BLaER1 (cell line): ENCODE measurements at regions not wholly inside any gene's neighbourhood (a gene's known extent, or its start where the extent isn't known, plus 50 kb on each side); places are given as distances from the start of the nearest gene placed in this dataset.
"Not testable (repeated sequence)": the region's sequence is repeated elsewhere in the genome, so short reads cannot be mapped to it uniquely, and the experiment has no call there.

Source experiments
- H3K27ac ChIP-seq: shearing (Covaris generic); formaldehyde crosslinking; 2 replicates; pipeline ENCODE4 v1.8.1; 2022
- H3K27me3 ChIP-seq: shearing (Covaris generic); formaldehyde crosslinking; 2 replicates; pipeline ENCODE4 v1.8.1; 2022
- H3K36me3 ChIP-seq: shearing (Covaris generic); formaldehyde crosslinking; 2 replicates; pipeline ENCODE4 v1.8.1; 2022
- H3K4me1 ChIP-seq: shearing (Covaris generic); formaldehyde crosslinking; 2 replicates; pipeline ENCODE4 v1.8.1; 2022
- H3K4me2 ChIP-seq: shearing (Covaris generic); formaldehyde crosslinking; 2 replicates; pipeline ENCODE4 v1.8.1; 2022
- H3K4me3 ChIP-seq: shearing (Covaris generic); formaldehyde crosslinking; 2 replicates; pipeline ENCODE4 v1.8.1; 2022
- H3K9ac ChIP-seq: shearing (Covaris generic); formaldehyde crosslinking; 2 replicates; pipeline ENCODE4 v1.8.1; 2022
- H3K9me3 ChIP-seq: shearing (Covaris generic); formaldehyde crosslinking; 2 replicates; pipeline ENCODE4 v1.8.1; 2022
- H4K20me1 ChIP-seq: shearing (Covaris generic); formaldehyde crosslinking; 2 replicates; pipeline ENCODE4 v1.8.1; 2022
- Cebpa-rat ChIP-seq: shearing (Covaris generic); IDR thresholded peaks from 2 replicates; pipeline ENCODE4 v1.8.1; 2022

GRCh38 chr12:91655966-91656365, 473.3 kb upstream of the DCN start:
- Histone ChIP-seq H3K9ac (no peak overlapping the region), H3K36me3 (no peaks in the 10 kb centered on the region), H3K27ac (no peak overlapping the region), H4K20me1 (no peaks in the 10 kb centered on the region), H3K27me3 (no peaks in the 10 kb centered on the region), H3K4me1 (no peaks in the 10 kb centered on the region), H3K4me3 (no peak overlapping the region), H3K9me3 (no peaks in the 10 kb centered on the region), H3K4me2 (no peak overlapping the region)
- TF ChIP-seq Cebpa-rat: no peak

- no peak overlapping the region for H3K9ac ChIP-seq
- no peak overlapping the region for H3K27ac ChIP-seq
- H3K4me3 ChIP-seq: no peak overlapping the region
- H3K4me2 ChIP-seq: no peak overlapping the region
- H3K4me1 ChIP-seq: no peaks in the 10 kb centered on the region
- no peaks in the 10 kb centered on the region for H3K27me3 ChIP-seq
- H3K36me3 ChIP-seq: no peaks in the 10 kb centered on the region
- no peak for TF ChIP-seq Cebpa-rat
- H3K9me3 ChIP-seq: no peaks in the 10 kb centered on the region
- no peaks in the 10 kb centered on the region for H4K20me1 ChIP-seq
Measured at GRCh38 chr12:91654087-91654486, 471.5 kb upstream of the DCN start.

GRCh38 chr12:91651728-91652127, 469.1 kb upstream of the DCN start:
- Histone ChIP-seq H3K9ac (no peak overlapping the region), H3K9me3 (no peaks in the 10 kb centered on the region), H4K20me1 (no peaks in the 10 kb centered on the region), H3K27ac (no peak overlapping the region), H3K4me1 (no peaks in the 10 kb centered on the region), H3K27me3 (no peaks in the 10 kb centered on the region), H3K36me3 (no peaks in the 10 kb centered on the region), H3K4me2 (no peak overlapping the region), H3K4me3 (no peak overlapping the region)
- no peak for TF ChIP-seq Cebpa-rat

GRCh38 chr12:91643763-91644162, 461.1 kb upstream of the DCN start:
- H3K4me3 ChIP-seq: no peak overlapping the region
- no peaks in the 10 kb centered on the region for H4K20me1 ChIP-seq
- H3K4me1 ChIP-seq: no peaks in the 10 kb centered on the region
- no peak for TF ChIP-seq Cebpa-rat
- no peaks in the 10 kb centered on the region for H3K9me3 ChIP-seq
- no peaks in the 10 kb centered on the region for H3K36me3 ChIP-seq
- no peaks in the 10 kb centered on the region for H3K27me3 ChIP-seq
- no peak overlapping the region for H3K27ac ChIP-seq
- H3K9ac ChIP-seq: no peak overlapping the region
- no peak overlapping the region for H3K4me2 ChIP-seq

- Histone ChIP-seq H3K36me3 (no peaks in the 10 kb centered on the region), H3K9me3 (0 out of 2 replicates have a peak, but pooled peaks cover 2% of the 10 kb centered on the region), H3K4me2 (no peak overlapping the region), H3K27ac (no peak overlapping the region), H3K4me3 (no peak overlapping the region), H3K9ac (no peak overlapping the region), H3K4me1 (no peaks in the 10 kb centered on the region), H4K20me1 (no peaks in the 10 kb centered on the region), H3K27me3 (no peaks in the 10 kb centered on the region)
- no peak for TF ChIP-seq Cebpa-rat
Measured at GRCh38 chr12:91640021-91640420, 457.4 kb upstream of the DCN start.

GRCh38 chr12:91639327-91639726, 456.7 kb upstream of the DCN start:
- no peak for TF ChIP-seq Cebpa-rat
- peaks cover 9% of the 10 kb centered on the region; the same call in 1 of the 2 replicates for H3K9me3 ChIP-seq

GRCh38 chr12:91637789-91638624, 455.4 kb upstream of the DCN start:
- H3K4me1 ChIP-seq: no peaks in the 10 kb centered on the region
- no peaks in the 10 kb centered on the region for H3K27me3 ChIP-seq
- H4K20me1 ChIP-seq: no peaks in the 10 kb centered on the region
- no peak for TF ChIP-seq Cebpa-rat
- no peak overlapping the region for H3K9ac ChIP-seq
- peaks cover 17% of the 10 kb centered on the region for H3K9me3 ChIP-seq
- H3K4me3 ChIP-seq: no peak overlapping the region
- no peak overlapping the region for H3K4me2 ChIP-seq
- H3K36me3 ChIP-seq: no peaks in the 10 kb centered on the region
- H3K27ac ChIP-seq: no peak overlapping the region

More at GRCh38 chr12:91639327-91639726, 456.7 kb upstream of the DCN start:
- Histone ChIP-seq H3K9ac (no peak overlapping the region), H3K27ac (no peak overlapping the region), H3K36me3 (no peaks in the 10 kb centered on the region), H3K4me3 (no peak overlapping the region), H3K4me1 (no peaks in the 10 kb centered on the region), H3K4me2 (no peak overlapping the region), H3K27me3 (no peaks in the 10 kb centered on the region), H4K20me1 (no peaks in the 10 kb centered on the region)

- no peak overlapping the region for H3K4me2 ChIP-seq
- no peaks in the 10 kb centered on the region for H4K20me1 ChIP-seq
- H3K4me1 ChIP-seq: no peaks in the 10 kb centered on the region
- H3K27ac ChIP-seq: no peak overlapping the region
- H3K27me3 ChIP-seq: no peaks in the 10 kb centered on the region
- no peak overlapping the region for H3K4me3 ChIP-seq
- peaks cover 17% of the 10 kb centered on the region for H3K9me3 ChIP-seq
- H3K36me3 ChIP-seq: no peaks in the 10 kb centered on the region
- no peak overlapping the region for H3K9ac ChIP-seq
- TF ChIP-seq Cebpa-rat: no peak
Measured at GRCh38 chr12:91636721-91637120, 454.1 kb upstream of the DCN start.

GRCh38 chr12:91634386-91634713, 451.7 kb upstream of the DCN start:
- peaks cover 17% of the 10 kb centered on the region for H3K9me3 ChIP-seq
- H3K27me3 ChIP-seq, H3K9ac ChIP-seq, H3K27ac ChIP-seq, H3K4me3 ChIP-seq, H4K20me1 ChIP-seq, H3K4me2 ChIP-seq, H3K36me3 ChIP-seq, H3K4me1 ChIP-seq: not testable (repeated sequence)

- Histone ChIP-seq H3K36me3 (no peaks in the 10 kb centered on the region), H3K4me1 (no peaks in the 10 kb centered on the region), H3K27ac (no peak overlapping the region), H3K9me3 (peaks cover 17% of the 10 kb centered on the region), H4K20me1 (no peaks in the 10 kb centered on the region), H3K4me2 (no peak overlapping the region), H3K4me3 (no peak overlapping the region), H3K27me3 (no peaks in the 10 kb centered on the region), H3K9ac (no peak overlapping the region)
- TF ChIP-seq Cebpa-rat: no peak
Measured at GRCh38 chr12:91633734-91634357, 451.2 kb upstream of the DCN start.
